Keratinocyte (primary cell): ENCODE measurements at regions not wholly inside any gene's neighbourhood (a gene's known extent, or its start where the extent isn't known, plus 50 kb on each side); places are given as distances from the start of the nearest gene placed in this dataset.

Source experiments
- CTCF ChIP-seq, 3 experiments: IDR thresholded peaks in 1 of 3; conservative IDR thresholded peaks in 1 of 3; optimal IDR thresholded peaks in 1 of 3; 2 replicates in 2 of 3; 3 replicates in 1 of 3; pipeline versions ENCODE3 to v1.5.1; 2011; ENCODE audit warnings: low read length in 3 of 3, mild to moderate bottlenecking in 3 of 3, moderate library complexity in 2 of 3, control low read depth in 1 of 3, inconsistent platforms in 1 of 3; ENCODE audit not compliant: insufficient read depth in 2 of 3; ENCODE audit errors: extremely low read depth in 1 of 3
- EZH2 ChIP-seq: IDR thresholded peaks from one replicate; pipeline ENCODE4 v1.6.1; 2012; ENCODE audit warnings: inconsistent platforms, mild to moderate bottlenecking, low read length, moderate library complexity

- no peak for TF ChIP-seq CTCF (optimal IDR thresholded peaks at IDR 0.05 in 1 of 3, IDR thresholded peaks at IDR 0.05 in 1 of 3, conservative IDR thresholded peaks at IDR 0.05 in 1 of 3; ENCODE audit: extremely low read depth in 1 of 3, insufficient read depth in 2 of 3, low read length in 3 of 3)
- TF ChIP-seq EZH2: no peak
Measured at GRCh38 chr3:59641169-59641899, 591.5 kb upstream of the CFAP20DC start.
